ENCODE measurements at regions not wholly inside any gene's neighbourhood (a gene's known extent, or its start where the extent isn't known, plus 50 kb on each side); places are given as distances from the start of the nearest gene placed in this dataset.

DNA sequence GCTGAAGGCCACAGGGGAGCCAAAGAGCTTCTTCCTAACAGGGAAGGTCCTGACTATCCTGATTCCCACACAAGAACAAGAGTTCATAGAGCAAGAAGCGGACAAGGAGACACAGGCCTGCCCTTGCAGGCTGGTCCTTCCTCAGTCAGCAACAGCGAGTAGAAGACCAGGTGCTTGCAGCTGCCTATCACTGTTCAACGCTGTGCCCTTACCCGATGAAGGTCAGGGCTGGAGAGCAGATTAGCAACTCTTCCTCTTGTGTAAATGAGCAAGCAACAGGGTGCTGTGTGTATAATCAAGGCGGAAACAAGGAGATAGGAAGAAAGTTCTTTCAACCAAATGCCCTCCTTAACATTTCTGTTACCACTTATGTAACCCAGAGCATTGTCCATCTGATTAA, 115.3 kb upstream of the SPACA1 start:
- Histone ChIP-seq H3K27me3 (ENCODE audit: insufficient read depth, low read length) (no peaks in the 10 kb centered on the region), H3K9me3 (ENCODE audit: insufficient read depth, low read depth, low read length) (no peaks in the 10 kb centered on the region), H3K4me3 (ENCODE audit: low read depth, low read length) (no peak overlapping the region), H2BK12ac (ENCODE audit: low read length) (no peak overlapping the region), H2BK5ac (ENCODE audit: low read depth, low read length, poor library complexity) (no peak overlapping the region), H3K23ac (ENCODE audit: low read length) (no peak overlapping the region), H3K14ac (ENCODE audit: low read length) (no peak overlapping the region), H3K36me3 (ENCODE audit: control insufficient read depth in 1 of 2, insufficient read depth in 2 of 2, low read length in 2 of 2) (no peaks in the 10 kb centered on the region), H3K18ac (ENCODE audit: low read length) (no peak overlapping the region), H2BK120ac (ENCODE audit: insufficient read depth, low read length, poor library complexity) (no peak overlapping the region), H4K91ac (ENCODE audit: low read depth, low read length) (no peak overlapping the region), H4K12ac (ENCODE audit: low read depth, low read length) (no peak overlapping the region), H3K4me2 (ENCODE audit: low read length) (no peak overlapping the region), H3K79me1 (ENCODE audit: low read length) (no peaks in the 10 kb centered on the region), H3K9ac (ENCODE audit: low read length) (no peak overlapping the region), H3K27ac (ENCODE audit: low read depth, low read length) (no peak overlapping the region), H3K4me1 (ENCODE audit: control insufficient read depth in 1 of 2, insufficient read depth in 2 of 2, low read length in 2 of 2) (no peaks in the 10 kb centered on the region), H2AK5ac (ENCODE audit: low read length) (no peak overlapping the region), H2AFZ (ENCODE audit: insufficient read depth, low read length, poor library complexity) (no peak overlapping the region), H4K8ac (ENCODE audit: low read depth, low read length) (no peak overlapping the region), H3K4ac (ENCODE audit: low read depth, low read length) (no peak overlapping the region), H3K79me2 (ENCODE audit: control insufficient read depth, insufficient read depth, low read length, poor library complexity) (no peaks in the 10 kb centered on the region)
- DNase-seq = no peak
- WGBS (ENCODE audit: extremely low coverage, insufficient coverage, insufficient read length) = no CpG with 5 or more reads among the region's 5 CpGs

DNA sequence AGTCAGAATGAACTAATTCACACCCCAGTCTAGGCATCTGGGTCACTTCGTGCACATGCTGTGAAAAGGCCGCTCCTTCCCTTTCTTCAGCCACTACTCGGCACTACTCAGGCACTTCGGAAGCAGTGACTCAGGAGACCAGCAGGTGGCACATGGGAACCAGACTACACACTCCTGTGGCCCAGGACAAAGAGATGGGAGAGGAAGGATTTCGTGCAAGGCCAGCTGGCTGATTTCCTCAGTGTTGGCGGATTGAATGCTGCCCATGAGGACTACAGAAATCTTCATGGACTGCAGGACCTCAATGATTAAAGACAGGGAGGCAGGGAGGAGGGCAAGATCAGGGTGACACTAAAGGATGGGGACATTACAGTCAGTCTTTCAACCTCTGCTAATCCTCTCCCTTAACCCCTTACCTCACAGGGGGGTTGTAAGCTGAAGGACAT, 117.8 kb upstream of the SPACA1 start:
- Histone ChIP-seq H4K8ac (ENCODE audit: low read depth, low read length) (no peak overlapping the region), H3K18ac (ENCODE audit: low read length) (no peak overlapping the region), H2AFZ (ENCODE audit: insufficient read depth, low read length, poor library complexity) (no peak overlapping the region), H3K27ac (ENCODE audit: low read depth, low read length) (no peak overlapping the region), H2BK120ac (ENCODE audit: insufficient read depth, low read length, poor library complexity) (no peak overlapping the region), H2BK5ac (ENCODE audit: low read depth, low read length, poor library complexity) (no peak overlapping the region), H3K4ac (ENCODE audit: low read depth, low read length) (no peak overlapping the region), H2AK5ac (ENCODE audit: low read length) (no peak overlapping the region), H3K79me2 (ENCODE audit: control insufficient read depth, insufficient read depth, low read length, poor library complexity) (no peaks in the 10 kb centered on the region), H3K14ac (ENCODE audit: low read length) (no peak overlapping the region), H3K4me2 (ENCODE audit: low read length) (no peak overlapping the region), H4K91ac (ENCODE audit: low read depth, low read length) (no peak overlapping the region), H3K36me3 (ENCODE audit: control insufficient read depth in 1 of 2, insufficient read depth in 2 of 2, low read length in 2 of 2) (no peaks in the 10 kb centered on the region), H2BK12ac (ENCODE audit: low read length) (no peak overlapping the region), H4K12ac (ENCODE audit: low read depth, low read length) (no peak overlapping the region), H3K4me3 (ENCODE audit: low read depth, low read length) (no peak overlapping the region), H3K79me1 (ENCODE audit: low read length) (no peaks in the 10 kb centered on the region), H3K9me3 (ENCODE audit: insufficient read depth, low read depth, low read length) (no peaks in the 10 kb centered on the region), H3K4me1 (ENCODE audit: control insufficient read depth in 1 of 2, insufficient read depth in 2 of 2, low read length in 2 of 2) (no peaks in the 10 kb centered on the region), H3K27me3 (ENCODE audit: insufficient read depth, low read length) (no peaks in the 10 kb centered on the region), H3K9ac (ENCODE audit: low read length) (no peak overlapping the region), H3K23ac (ENCODE audit: low read length) (no peak overlapping the region)
- peak; percentile 72 to 91 for DNase-seq
- WGBS (ENCODE audit: extremely low coverage, insufficient coverage, insufficient read length) = no CpG with 5 or more reads among the region's 6 CpGs

- WGBS (ENCODE audit: extremely low coverage, insufficient coverage, insufficient read length) = no CpG with 5 or more reads among the region's 2 CpGs
- Histone ChIP-seq H3K4me1 (ENCODE audit: control insufficient read depth in 1 of 2, insufficient read depth in 2 of 2, low read length in 2 of 2) (no peaks in the 10 kb centered on the region), H3K4ac (ENCODE audit: low read depth, low read length) (no peak overlapping the region), H3K4me3 (ENCODE audit: low read depth, low read length) (no peak overlapping the region), H2AK5ac (ENCODE audit: low read length) (no peak overlapping the region), H3K18ac (ENCODE audit: low read length) (no peak overlapping the region), H2BK5ac (ENCODE audit: low read depth, low read length, poor library complexity) (no peak overlapping the region), H3K23ac (ENCODE audit: low read length) (no peak overlapping the region), H3K9ac (ENCODE audit: low read length) (no peak overlapping the region), H2BK120ac (ENCODE audit: insufficient read depth, low read length, poor library complexity) (no peak overlapping the region), H2BK12ac (ENCODE audit: low read length) (no peak overlapping the region), H2AFZ (ENCODE audit: insufficient read depth, low read length, poor library complexity) (no peak overlapping the region), H4K12ac (ENCODE audit: low read depth, low read length) (no peak overlapping the region), H3K79me2 (ENCODE audit: control insufficient read depth, insufficient read depth, low read length, poor library complexity) (no peaks in the 10 kb centered on the region), H3K9me3 (ENCODE audit: insufficient read depth, low read depth, low read length) (no peaks in the 10 kb centered on the region), H3K27me3 (ENCODE audit: insufficient read depth, low read length) (no peaks in the 10 kb centered on the region), H4K8ac (ENCODE audit: low read depth, low read length) (no peak overlapping the region), H3K27ac (ENCODE audit: low read depth, low read length) (no peak overlapping the region), H3K4me2 (ENCODE audit: low read length) (no peak overlapping the region), H3K79me1 (ENCODE audit: low read length) (no peaks in the 10 kb centered on the region), H3K14ac (ENCODE audit: low read length) (no peak overlapping the region), H3K36me3 (ENCODE audit: control insufficient read depth in 1 of 2, insufficient read depth in 2 of 2, low read length in 2 of 2) (no peaks in the 10 kb centered on the region), H4K91ac (ENCODE audit: low read depth, low read length) (no peak overlapping the region)
- DNase-seq = peak in 1 of 2 donors; percentile 27
These were observed 121.0 kb upstream of the SPACA1 start for GRCh38 chr6:87926687-87927086.

DNA sequence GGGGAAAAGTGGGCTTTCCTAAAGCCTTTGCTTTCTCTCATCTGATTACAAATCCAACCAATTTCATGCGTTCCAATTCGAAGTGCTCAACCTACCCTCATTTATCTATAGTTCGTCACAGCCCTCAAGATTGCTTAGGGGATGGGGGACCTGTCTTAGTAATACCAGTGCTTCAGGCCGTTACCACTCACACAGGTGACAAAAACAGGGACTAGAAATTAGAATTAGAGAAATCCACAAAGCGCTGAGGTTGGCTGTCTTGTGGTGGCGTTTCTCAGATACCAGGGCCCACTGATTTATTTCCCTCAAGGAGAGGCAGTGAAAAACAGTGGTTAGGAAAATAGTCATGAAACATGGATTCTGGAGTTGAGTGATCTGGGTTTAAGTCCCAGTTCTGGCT, 121.6 kb upstream of the SPACA1 start:
- H4K12ac ChIP-seq (ENCODE audit: low read depth, low read length) = no peak overlapping the region
- no CpG with 5 or more reads among the region's 6 CpGs for WGBS (ENCODE audit: extremely low coverage, insufficient coverage, insufficient read length)

More for the DNA sequence above, 121.6 kb upstream of the SPACA1 start:
- Histone ChIP-seq H2BK12ac (ENCODE audit: low read length) (no peak overlapping the region), H3K79me2 (ENCODE audit: control insufficient read depth, insufficient read depth, low read length, poor library complexity) (no peaks in the 10 kb centered on the region), H3K9ac (ENCODE audit: low read length) (no peak overlapping the region), H3K18ac (ENCODE audit: low read length) (no peak overlapping the region), H3K4me1 (ENCODE audit: control insufficient read depth in 1 of 2, insufficient read depth in 2 of 2, low read length in 2 of 2) (no peaks in the 10 kb centered on the region), H2AK5ac (ENCODE audit: low read length) (no peak overlapping the region), H3K4me3 (ENCODE audit: low read depth, low read length) (no peak overlapping the region), H3K23ac (ENCODE audit: low read length) (no peak overlapping the region), H3K27ac (ENCODE audit: low read depth, low read length) (no peak overlapping the region), H3K9me3 (ENCODE audit: insufficient read depth, low read depth, low read length) (no peaks in the 10 kb centered on the region), H2BK120ac (ENCODE audit: insufficient read depth, low read length, poor library complexity) (no peak overlapping the region), H4K91ac (ENCODE audit: low read depth, low read length) (no peak overlapping the region), H4K8ac (ENCODE audit: low read depth, low read length) (no peak overlapping the region), H2AFZ (ENCODE audit: insufficient read depth, low read length, poor library complexity) (no peak overlapping the region), H3K79me1 (ENCODE audit: low read length) (no peaks in the 10 kb centered on the region), H2BK5ac (ENCODE audit: low read depth, low read length, poor library complexity) (no peak overlapping the region), H3K27me3 (ENCODE audit: insufficient read depth, low read length) (no peaks in the 10 kb centered on the region), H3K14ac (ENCODE audit: low read length) (no peak overlapping the region), H3K36me3 (ENCODE audit: control insufficient read depth in 1 of 2, insufficient read depth in 2 of 2, low read length in 2 of 2) (no peaks in the 10 kb centered on the region), H3K4ac (ENCODE audit: low read depth, low read length) (no peak overlapping the region), H3K4me2 (ENCODE audit: low read length) (no peak overlapping the region)
- no peak for DNase-seq
